HepG2 (cell line): ENCODE measurements at regions not wholly inside any gene's neighbourhood (a gene's known extent, or its start where the extent isn't known, plus 50 kb on each side); places are given as distances from the start of the nearest gene placed in this dataset.

Experiments used
- ATAC-seq: fragments of 200-7000 bp; cut with Tn5 transposase; 3 replicates; pipeline ENCODE4 v1.9.1; 2020; ENCODE audit warnings: mild to moderate bottlenecking, moderate library complexity
- BruUV-seq: library from RNA; stranded (reverse); fragments of 400-500 nt; replicated peaks from 2 replicates; lab custom pipeline; 2021; lab: Mats Ljungman, UMichigan
- CTCF ChIA-PET: fragments of 300-600 bp; formaldehyde crosslinking; extraction: SDS; loops from one replicate; lab custom pipeline; 2021; ENCODE audit warnings: low total read pairs, inconsistent platforms, low intra/inter-chr PET ratio; lab: Yijun Ruan, JAX
- POLR2A ChIA-PET: fragments of 350-600 bp; sonication (Branson Sonifier 250); formaldehyde crosslinking; loops from one replicate; lab custom pipeline; 2020; ENCODE audit warnings: antibody characterized with exemption, inconsistent platforms; lab: Yijun Ruan, JAX
- DNase-seq: peaks from one replicate; pipeline ENCODE4 v3.0.0-alpha.2; 2015; ENCODE audit warnings: low spot score
- FAIRE-seq: peaks from 3 replicates; lab custom pipeline; 2011; peaks lifted over from hg19 to GRCh38; lab: Jason Lieb, UNC
- H2AFZ ChIP-seq: one replicate; pipeline ENCODE4 v1.6.1; 2011; ENCODE audit warnings: low read length, inconsistent platforms
- H3K27ac ChIP-seq: fragments of 300-600 bp; 3 replicates; pipeline ENCODE4 v1.8.0; 2011; ENCODE audit warnings: mixed run types, mild to moderate bottlenecking, mixed read lengths, low read length, inconsistent platforms; ENCODE audit not compliant: insufficient read depth; ENCODE audit errors: extremely low read length
- H3K27me3 ChIP-seq, 2 experiments: fragments of 200-600 bp in 1 of 2; 2 replicates in 1 of 2; 3 replicates in 1 of 2; pipeline versions ENCODE4 v1.6.0 to v1.8.0; 2011; ENCODE audit warnings: low read length in 2 of 2, mild to moderate bottlenecking in 2 of 2, moderate library complexity in 2 of 2, inconsistent platforms in 1 of 2; ENCODE audit not compliant: insufficient read depth in 2 of 2, control insufficient read depth in 1 of 2
- H3K36me3 ChIP-seq, 2 experiments: fragments of 200-600 bp in 1 of 2; replicated peaks in 1 of 2; 2 replicates in 1 of 2; 3 replicates in 1 of 2; pipeline versions ENCODE4 v1.5.1 to v1.8.0; 2011; ENCODE audit warnings: low read length in 2 of 2, inconsistent platforms in 1 of 2; ENCODE audit not compliant: insufficient read depth in 2 of 2, control insufficient read depth in 1 of 2
- H3K4me1 ChIP-seq: 2 replicates; pipeline ENCODE4 v1.5.1; 2012; ENCODE audit warnings: low read length, inconsistent platforms; ENCODE audit not compliant: insufficient read depth
- H3K4me2 ChIP-seq: 2 replicates; pipeline ENCODE4 v1.6.0; 2011; ENCODE audit warnings: low read depth, low read length, inconsistent platforms
- H3K4me3 ChIP-seq, 3 experiments: fragments of 200-600 bp in 1 of 3; sonication (generic), shearing (Covaris generic) in 1 of 3; replicated peaks in 1 of 3; 2 replicates each; pipeline ENCODE4 v1.5.1; 2011 to 2016; ENCODE audit warnings: low read length in 3 of 3, inconsistent platforms in 2 of 3, low read depth in 2 of 3, mild to moderate bottlenecking in 2 of 3, control low read depth in 1 of 3, mixed read lengths in 1 of 3; ENCODE audit not compliant: insufficient read depth in 1 of 3
- H3K79me2 ChIP-seq: one replicate; pipeline ENCODE4 v1.6.1; 2011; ENCODE audit warnings: low read length, inconsistent platforms; ENCODE audit not compliant: insufficient read depth
- H3K9ac ChIP-seq: 2 replicates; pipeline ENCODE4 v1.6.0; 2011; ENCODE audit warnings: mild to moderate bottlenecking, low read depth, low read length, inconsistent platforms; ENCODE audit not compliant: insufficient read depth
- H3K9me3 ChIP-seq: 2 replicates; pipeline ENCODE4 v1.5.1; 2012; ENCODE audit warnings: mild to moderate bottlenecking, low read length
- H4K20me1 ChIP-seq: 2 replicates; pipeline ENCODE4 v1.6.0; 2011; ENCODE audit warnings: inconsistent platforms, mild to moderate bottlenecking, low read length, moderate library complexity; ENCODE audit not compliant: insufficient read depth
- BCL6 ChIP-seq: IDR thresholded peaks from 2 replicates; pipeline ENCODE4 v1.6.1; 2016; ENCODE audit warnings: missing genetic modification reagents, missing compliant biosample characterization
- BCLAF1 ChIP-seq: fragments of 450-650 bp; IDR thresholded peaks from 2 replicates; pipeline ENCODE4 v1.6.1; 2017; ENCODE audit warnings: mild to moderate bottlenecking
- ELF3 ChIP-seq: IDR thresholded peaks from 2 replicates; pipeline ENCODE4 v1.6.1; 2016; ENCODE audit warnings: missing genetic modification reagents, missing compliant biosample characterization
- HMGA1 ChIP-seq: sonication (generic); formaldehyde crosslinking; conservative IDR thresholded peaks from 2 replicates; pipeline ENCODE4 v1.4.0; 2020; ENCODE audit warnings: missing genetic modification reagents
- PATZ1 ChIP-seq: sonication (generic); formaldehyde crosslinking; IDR thresholded peaks from 2 replicates; pipeline ENCODE4 v1.4.0; 2020; ENCODE audit warnings: missing genetic modification reagents
- PAXIP1 ChIP-seq: sonication (generic); formaldehyde crosslinking; conservative IDR thresholded peaks from 2 replicates; pipeline ENCODE4 v1.4.0; 2020; ENCODE audit warnings: mild to moderate bottlenecking, missing genetic modification reagents, moderate library complexity
- WGBS: methylation state at CpG from one replicate; pipeline ENCODE4 v1.1.6; 2017; ENCODE audit warnings: low lambda C conversion rate; 5-methylcytosine and 5-hydroxymethylcytosine counted together
- in situ Hi-C: cut with HindIII; loops from 2 replicates; pipeline ENCODE4 v1.10.0; 2017; ENCODE audit warnings: low pct_unique_long_range_greater_than_20kb; ENCODE audit not compliant: extremely low pct_ligation_motif_present
- intact Hi-C: fragments of 100-400 bp; cut with micrococcal nuclease; formaldehyde crosslinking; loops from one replicate; pipeline ENCODE4 v1.10.0; 2022; ENCODE audit not compliant: unreplicated experiment

GRCh38 chr6:168240160-168240559 lies 79.4 kb downstream of the DACT2 start:
- H3K27me3 ChIP-seq, result no peaks in the 10 kb centered on the region
- POLR2A ChIA-PET, result interaction anchor here (1.0 to 1.5 kb wide), 4 partner anchors 22 to 62 kb away, joined by 3 to 7 read pairs (median 4); no protein-coding TSS in a partner anchor
- no peaks in the 10 kb centered on the region for H4K20me1 ChIP-seq
- H3K9me3 ChIP-seq, result no peaks in the 10 kb centered on the region
- WGBS, result 39% methylated on average over 5 of the region's 5 CpGs
- ATAC-seq (no peak), DNase-seq (no peak), FAIRE-seq (no peak)
- no peak overlapping the region for H2AFZ ChIP-seq
- no peaks in the 10 kb centered on the region for H3K36me3 ChIP-seq
- H3K4me2 ChIP-seq, result peak overlapping the region; percentile 19
- in situ Hi-C loops (no loop called here), intact Hi-C loops (no loop called here)
- no peak overlapping the region for H3K27ac ChIP-seq
- peaks cover 70% of the 10 kb centered on the region for H3K4me1 ChIP-seq
- H3K79me2 ChIP-seq, result no peaks in the 10 kb centered on the region
- H3K9ac ChIP-seq, result no peak overlapping the region
- no peak overlapping the region for H3K4me3 ChIP-seq
- CTCF ChIA-PET, result no interaction called here
- BruUV-seq, result no TSS peak
- TF ChIP-seq ELF3 (CRISPR knock-in tag) (0 out of 2 replicates have a peak, but pooled peaks have one; percentile 17), PAXIP1 (CRISPR knock-in tag) (0 out of 2 replicates have a peak, but pooled peaks have one; percentile 15), PATZ1 (CRISPR knock-in tag) (0 out of 2 replicates have a peak, but pooled peaks have one; percentile 30), BCLAF1 (no peak), BCL6 (CRISPR knock-in tag) (0 out of 2 replicates have a peak, but pooled peaks have one; percentile 9), HMGA1 (CRISPR knock-in tag) (no peak)
- TF ChIP-seq, all 625 proteins: peak for 4
